Thyroid gland (tissue), 4 donors: ENCODE measurements at regions not wholly inside any gene's neighbourhood (a gene's known extent, or its start where the extent isn't known, plus 50 kb on each side); places are given as distances from the start of the nearest gene placed in this dataset.

ENCODE experiments used
- CTCF ChIP-seq, 6 experiments: fragments of 200-600 bp in 3 of 6; fragments of 450-650 bp in 3 of 6; sonication (generic) in 3 of 6; IDR thresholded peaks; one replicate each; pipeline ENCODE4 v1.5.1; 2016 to 2019; ENCODE audit warnings: antibody characterized with exemption in 6 of 6, mild to moderate bottlenecking in 2 of 6, inconsistent platforms in 1 of 6, moderate library complexity in 1 of 6
- POLR2A ChIP-seq, 2 donors: fragments of 450-650 bp; IDR thresholded peaks; one replicate each; pipeline ENCODE4 v1.6.1; 2017; ENCODE audit warnings: antibody characterized with exemption in 2 of 2, mild to moderate bottlenecking in 2 of 2, moderate library complexity in 1 of 2

- no peak for TF ChIP-seq POLR2A (IDR thresholded peaks at IDR 0.05)
- no peak for TF ChIP-seq CTCF (IDR thresholded peaks at IDR 0.05)
Observed at GRCh38 chr20:23243791-23244155, 106.8 kb upstream of the NXT1 start.
